ENCODE measurements at regions not wholly inside any gene's neighbourhood (a gene's known extent, or its start where the extent isn't known, plus 50 kb on each side); places are given as distances from the start of the nearest gene placed in this dataset.

GRCh38 chr17:70369391-70369790, 200.1 kb downstream of the KCNJ2 start:
- H3K27me3 ChIP-seq (ENCODE audit: control insufficient read depth in 2 of 2, insufficient read depth in 1 of 2, low read length in 1 of 2), result no peaks in the 10 kb centered on the region
- DNase-seq (ENCODE audit: low read depth in 6 of 9, low spot score in 9 of 9), result no peak
- H3K4me1 ChIP-seq (ENCODE audit: control insufficient read depth in 2 of 2, insufficient read depth in 2 of 2, low read length in 2 of 2), result no peaks in the 10 kb centered on the region
- H3K27ac ChIP-seq (ENCODE audit: low read depth in 1 of 2, low read length in 1 of 2), result no peak overlapping the region
- no peaks in the 10 kb centered on the region for H3K9me3 ChIP-seq (ENCODE audit: control insufficient read depth in 2 of 2, insufficient read depth in 1 of 2, low read length in 1 of 2)
- no peak overlapping the region for H3K4me3 ChIP-seq (ENCODE audit: low read length in 2 of 2)
- no peaks in the 10 kb centered on the region for H3K36me3 ChIP-seq (ENCODE audit: control insufficient read depth in 2 of 2, insufficient read depth in 2 of 2, low read length in 1 of 2)
- 93% methylated on average over 2 of the region's 2 CpGs for WGBS

- H3K27ac ChIP-seq (ENCODE audit: low read depth in 1 of 2, low read length in 1 of 2), result no peak overlapping the region
- H3K4me1 ChIP-seq (ENCODE audit: control insufficient read depth in 2 of 2, insufficient read depth in 2 of 2, low read length in 2 of 2), result no peaks in the 10 kb centered on the region
- no peaks in the 10 kb centered on the region for H3K27me3 ChIP-seq (ENCODE audit: control insufficient read depth in 2 of 2, insufficient read depth in 1 of 2, low read length in 1 of 2)
- no peaks in the 10 kb centered on the region for H3K9me3 ChIP-seq (ENCODE audit: control insufficient read depth in 2 of 2, insufficient read depth in 1 of 2, low read length in 1 of 2)
- 95% methylated on average over 4 of the region's 4 CpGs for WGBS
- no peak for DNase-seq (ENCODE audit: low read depth in 6 of 9, low spot score in 9 of 9)
- H3K4me3 ChIP-seq (ENCODE audit: low read length in 2 of 2), result no peak overlapping the region
- no peaks in the 10 kb centered on the region for H3K36me3 ChIP-seq (ENCODE audit: control insufficient read depth in 2 of 2, insufficient read depth in 2 of 2, low read length in 1 of 2)
These were observed 201.5 kb downstream of the KCNJ2 start for GRCh38 chr17:70370816-70371215.

GRCh38 chr17:70373369-70373768, 204.0 kb downstream of the KCNJ2 start:
- Histone ChIP-seq H3K27me3 (ENCODE audit: control insufficient read depth in 2 of 2, insufficient read depth in 1 of 2, low read length in 1 of 2) (no peaks in the 10 kb centered on the region), H3K36me3 (ENCODE audit: control insufficient read depth in 2 of 2, insufficient read depth in 2 of 2, low read length in 1 of 2) (no peaks in the 10 kb centered on the region), H3K27ac (ENCODE audit: low read depth in 1 of 2, low read length in 1 of 2) (no peak overlapping the region), H3K4me3 (ENCODE audit: low read length in 2 of 2) (no peak overlapping the region), H3K9me3 (ENCODE audit: control insufficient read depth in 2 of 2, insufficient read depth in 1 of 2, low read length in 1 of 2) (no peaks in the 10 kb centered on the region), H3K4me1 (ENCODE audit: control insufficient read depth in 2 of 2, insufficient read depth in 2 of 2, low read length in 2 of 2) (no peaks in the 10 kb centered on the region)
- 94% methylated on average over 1 of the region's 1 CpG for WGBS
- DNase-seq (ENCODE audit: low read depth in 6 of 9, low spot score in 9 of 9), result no peak

GRCh38 chr17:70374496-70374895, 205.2 kb downstream of the KCNJ2 start:
- WGBS, result 90% methylated on average over 7 of the region's 7 CpGs
- no peaks in the 10 kb centered on the region for H3K27me3 ChIP-seq (ENCODE audit: control insufficient read depth in 2 of 2, insufficient read depth in 1 of 2, low read length in 1 of 2)
- no peak for DNase-seq (ENCODE audit: low read depth in 6 of 9, low spot score in 9 of 9)

GRCh38 chr17:70375406-70375805, 206.1 kb downstream of the KCNJ2 start:
- H3K27me3 ChIP-seq (ENCODE audit: control insufficient read depth in 2 of 2, insufficient read depth in 1 of 2, low read length in 1 of 2), result no peaks in the 10 kb centered on the region
- no peaks in the 10 kb centered on the region for H3K4me1 ChIP-seq (ENCODE audit: control insufficient read depth in 2 of 2, insufficient read depth in 2 of 2, low read length in 2 of 2)
- no peak for DNase-seq (ENCODE audit: low read depth in 6 of 9, low spot score in 9 of 9)
- no peaks in the 10 kb centered on the region for H3K9me3 ChIP-seq (ENCODE audit: control insufficient read depth in 2 of 2, insufficient read depth in 1 of 2, low read length in 1 of 2)
- no peak overlapping the region for H3K27ac ChIP-seq (ENCODE audit: low read depth in 1 of 2, low read length in 1 of 2)
- H3K4me3 ChIP-seq (ENCODE audit: low read length in 2 of 2), result no peak overlapping the region
- H3K36me3 ChIP-seq (ENCODE audit: control insufficient read depth in 2 of 2, insufficient read depth in 2 of 2, low read length in 1 of 2), result no peaks in the 10 kb centered on the region
- 91% methylated on average over 1 of the region's 1 CpG for WGBS

More at GRCh38 chr17:70374496-70374895, 205.2 kb downstream of the KCNJ2 start:
- no peak overlapping the region for H3K4me3 ChIP-seq (ENCODE audit: low read length in 2 of 2)
- H3K4me1 ChIP-seq (ENCODE audit: control insufficient read depth in 2 of 2, insufficient read depth in 2 of 2, low read length in 2 of 2), result no peaks in the 10 kb centered on the region
- H3K27ac ChIP-seq (ENCODE audit: low read depth in 1 of 2, low read length in 1 of 2), result no peak overlapping the region
- H3K36me3 ChIP-seq (ENCODE audit: control insufficient read depth in 2 of 2, insufficient read depth in 2 of 2, low read length in 1 of 2), result no peaks in the 10 kb centered on the region
- no peaks in the 10 kb centered on the region for H3K9me3 ChIP-seq (ENCODE audit: control insufficient read depth in 2 of 2, insufficient read depth in 1 of 2, low read length in 1 of 2)

- Histone ChIP-seq H3K4me3 (ENCODE audit: low read length in 2 of 2) (no peak overlapping the region), H3K36me3 (ENCODE audit: control insufficient read depth in 2 of 2, insufficient read depth in 2 of 2, low read length in 1 of 2) (no peaks in the 10 kb centered on the region), H3K4me1 (ENCODE audit: control insufficient read depth in 2 of 2, insufficient read depth in 2 of 2, low read length in 2 of 2) (no peaks in the 10 kb centered on the region), H3K9me3 (ENCODE audit: control insufficient read depth in 2 of 2, insufficient read depth in 1 of 2, low read length in 1 of 2) (no peaks in the 10 kb centered on the region), H3K27me3 (ENCODE audit: control insufficient read depth in 2 of 2, insufficient read depth in 1 of 2, low read length in 1 of 2) (no peaks in the 10 kb centered on the region), H3K27ac (ENCODE audit: low read depth in 1 of 2, low read length in 1 of 2) (no peak overlapping the region)
- no peak for DNase-seq (ENCODE audit: low read depth in 6 of 9, low spot score in 9 of 9)
- WGBS, result 98% methylated on average over 4 of the region's 4 CpGs
These were observed 206.8 kb downstream of the KCNJ2 start for GRCh38 chr17:70375813-70376770.

- 89% methylated on average over 4 of the region's 4 CpGs for WGBS
- no peak for DNase-seq (ENCODE audit: low read depth in 6 of 9, low spot score in 9 of 9)
- H3K36me3 ChIP-seq (ENCODE audit: control insufficient read depth in 2 of 2, insufficient read depth in 2 of 2, low read length in 1 of 2), result no peaks in the 10 kb centered on the region
These were observed 208.3 kb downstream of the KCNJ2 start for GRCh38 chr17:70377654-70378053.

GRCh38 chr17:70378076-70378475, 208.7 kb downstream of the KCNJ2 start:
- Histone ChIP-seq H3K4me3 (ENCODE audit: low read length in 2 of 2) (no peak overlapping the region), H3K4me1 (ENCODE audit: control insufficient read depth in 2 of 2, insufficient read depth in 2 of 2, low read length in 2 of 2) (no peaks in the 10 kb centered on the region)
- DNase-seq (ENCODE audit: low read depth in 6 of 9, low spot score in 9 of 9), result no peak

More at GRCh38 chr17:70377654-70378053, 208.3 kb downstream of the KCNJ2 start:
- H3K27ac ChIP-seq (ENCODE audit: low read depth in 1 of 2, low read length in 1 of 2), result no peak overlapping the region
- H3K4me1 ChIP-seq (ENCODE audit: control insufficient read depth in 2 of 2, insufficient read depth in 2 of 2, low read length in 2 of 2), result no peaks in the 10 kb centered on the region
- H3K4me3 ChIP-seq (ENCODE audit: low read length in 2 of 2), result no peak overlapping the region
- no peaks in the 10 kb centered on the region for H3K9me3 ChIP-seq (ENCODE audit: control insufficient read depth in 2 of 2, insufficient read depth in 1 of 2, low read length in 1 of 2)
- no peaks in the 10 kb centered on the region for H3K27me3 ChIP-seq (ENCODE audit: control insufficient read depth in 2 of 2, insufficient read depth in 1 of 2, low read length in 1 of 2)

GRCh38 chr17:70379945-70380344, 210.6 kb downstream of the KCNJ2 start:
- Histone ChIP-seq H3K4me3 (ENCODE audit: low read length in 2 of 2) (no peak overlapping the region), H3K27ac (ENCODE audit: low read depth in 1 of 2, low read length in 1 of 2) (no peak overlapping the region), H3K36me3 (ENCODE audit: control insufficient read depth in 2 of 2, insufficient read depth in 2 of 2, low read length in 1 of 2) (no peaks in the 10 kb centered on the region), H3K27me3 (ENCODE audit: control insufficient read depth in 2 of 2, insufficient read depth in 1 of 2, low read length in 1 of 2) (no peaks in the 10 kb centered on the region), H3K9me3 (ENCODE audit: control insufficient read depth in 2 of 2, insufficient read depth in 1 of 2, low read length in 1 of 2) (no peaks in the 10 kb centered on the region), H3K4me1 (ENCODE audit: control insufficient read depth in 2 of 2, insufficient read depth in 2 of 2, low read length in 2 of 2) (no peaks in the 10 kb centered on the region)
- WGBS, result 89% methylated on average over 3 of the region's 3 CpGs
- no peak for DNase-seq (ENCODE audit: low read depth in 6 of 9, low spot score in 9 of 9)

More at GRCh38 chr17:70378076-70378475, 208.7 kb downstream of the KCNJ2 start:
- no peaks in the 10 kb centered on the region for H3K9me3 ChIP-seq (ENCODE audit: control insufficient read depth in 2 of 2, insufficient read depth in 1 of 2, low read length in 1 of 2)
- H3K36me3 ChIP-seq (ENCODE audit: control insufficient read depth in 2 of 2, insufficient read depth in 2 of 2, low read length in 1 of 2), result no peaks in the 10 kb centered on the region
- no peak overlapping the region for H3K27ac ChIP-seq (ENCODE audit: low read depth in 1 of 2, low read length in 1 of 2)
- no peaks in the 10 kb centered on the region for H3K27me3 ChIP-seq (ENCODE audit: control insufficient read depth in 2 of 2, insufficient read depth in 1 of 2, low read length in 1 of 2)
